Hepatocyte (in vitro differentiated cells): ENCODE measurements at regions not wholly inside any gene's neighbourhood (a gene's known extent, or its start where the extent isn't known, plus 50 kb on each side); places are given as distances from the start of the nearest gene placed in this dataset.

Experiments used
- CTCF ChIP-seq: fragments of 200-600 bp; sonication (generic); IDR thresholded peaks from 2 replicates; pipeline ENCODE4 v1.5.1; 2016; ENCODE audit warnings: antibody characterized with exemption, mild to moderate bottlenecking; ENCODE audit not compliant: poor library complexity
- EZH2 ChIP-seq: fragments of 200-600 bp; sonication (generic); IDR thresholded peaks from 2 replicates; pipeline ENCODE4 v1.6.1; 2016; ENCODE audit warnings: antibody characterized with exemption, mild to moderate bottlenecking, borderline replicate concordance
- EZH2phosphoT487 ChIP-seq: fragments of 200-600 bp; sonication (generic); IDR thresholded peaks from one replicate; pipeline ENCODE4 v1.6.1; 2018; ENCODE audit warnings: antibody characterized with exemption, mild to moderate bottlenecking, low read depth, moderate library complexity; ENCODE audit not compliant: unreplicated experiment, severe bottlenecking

- no peak for TF ChIP-seq CTCF
- no peak for TF ChIP-seq EZH2phosphoT487
- no peak for TF ChIP-seq EZH2
Observed at GRCh38 chr16:25374556-25374955, 116.9 kb upstream of the ZKSCAN2 start.
